BLaER1 (cell line): ENCODE measurements at regions not wholly inside any gene's neighbourhood (a gene's known extent, or its start where the extent isn't known, plus 50 kb on each side); places are given as distances from the start of the nearest gene placed in this dataset.

Experiments used
- H3K27ac ChIP-seq: shearing (Covaris generic); formaldehyde crosslinking; 2 replicates; pipeline ENCODE4 v1.8.1; 2022
- H3K27me3 ChIP-seq: shearing (Covaris generic); formaldehyde crosslinking; 2 replicates; pipeline ENCODE4 v1.8.1; 2022
- H3K36me3 ChIP-seq: shearing (Covaris generic); formaldehyde crosslinking; 2 replicates; pipeline ENCODE4 v1.8.1; 2022
- H3K4me1 ChIP-seq: shearing (Covaris generic); formaldehyde crosslinking; 2 replicates; pipeline ENCODE4 v1.8.1; 2022
- H3K4me2 ChIP-seq: shearing (Covaris generic); formaldehyde crosslinking; 2 replicates; pipeline ENCODE4 v1.8.1; 2022
- H3K4me3 ChIP-seq: shearing (Covaris generic); formaldehyde crosslinking; 2 replicates; pipeline ENCODE4 v1.8.1; 2022
- H3K9ac ChIP-seq: shearing (Covaris generic); formaldehyde crosslinking; 2 replicates; pipeline ENCODE4 v1.8.1; 2022
- H3K9me3 ChIP-seq: shearing (Covaris generic); formaldehyde crosslinking; 2 replicates; pipeline ENCODE4 v1.8.1; 2022
- H4K20me1 ChIP-seq: shearing (Covaris generic); formaldehyde crosslinking; 2 replicates; pipeline ENCODE4 v1.8.1; 2022
- Cebpa-rat ChIP-seq: shearing (Covaris generic); IDR thresholded peaks from 2 replicates; pipeline ENCODE4 v1.8.1; 2022

DNA sequence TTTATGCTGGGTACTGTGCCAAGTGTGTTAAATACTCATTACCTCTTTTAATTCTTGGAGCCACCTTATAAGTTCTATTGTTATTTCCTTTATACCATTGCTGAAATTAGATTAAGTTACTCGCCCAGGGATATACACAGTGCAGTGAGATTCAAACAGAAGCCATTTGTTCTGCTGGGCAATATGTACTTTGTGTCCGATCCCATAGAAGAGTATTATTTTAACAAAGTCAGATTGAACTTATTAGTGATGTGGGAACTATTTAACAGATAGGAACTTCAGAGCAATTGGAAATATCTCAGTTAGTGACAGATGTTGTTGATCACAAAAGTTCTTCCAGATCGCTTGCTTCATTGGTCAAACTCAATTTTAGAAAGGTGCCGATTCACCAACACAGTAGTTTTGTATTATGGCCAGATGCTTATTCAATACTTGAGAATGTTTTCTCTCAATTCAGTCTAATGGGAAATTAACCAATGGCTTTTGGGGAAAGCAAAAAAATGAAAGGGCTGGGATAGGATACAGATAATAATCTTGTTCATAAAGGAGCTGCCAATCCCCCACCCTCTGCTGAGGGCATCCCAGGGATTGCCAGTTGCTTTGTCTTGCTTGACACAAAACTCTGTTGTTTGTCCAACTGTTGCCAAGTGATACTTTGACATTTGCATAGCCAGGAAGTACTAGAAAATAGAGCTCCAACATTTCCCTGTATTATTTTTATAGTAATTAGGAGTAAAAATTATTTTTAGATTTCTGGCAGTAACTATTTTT lies 94.8 kb upstream of the SEMA6A start:
- H3K4me1 ChIP-seq = peaks cover 9% of the 10 kb centered on the region; the same call in 1 of the 2 replicates
- no peaks in the 10 kb centered on the region for H3K36me3 ChIP-seq
- H3K9ac ChIP-seq = no peak overlapping the region
- no peak overlapping the region for H3K27ac ChIP-seq
- H3K9me3 ChIP-seq = no peaks in the 10 kb centered on the region
- H4K20me1 ChIP-seq = no peaks in the 10 kb centered on the region
- H3K27me3 ChIP-seq = no peaks in the 10 kb centered on the region
- H3K4me2 ChIP-seq = peak overlapping the region; percentile 20; the same call in 1 of the 2 replicates
- no peak for TF ChIP-seq Cebpa-rat
- H3K4me3 ChIP-seq = no peak overlapping the region

GRCh38 chr5:116668390-116668789 lies 93.8 kb upstream of the SEMA6A start:
- TF ChIP-seq Cebpa-rat = no peak
- no peaks in the 10 kb centered on the region for H3K27me3 ChIP-seq
- no peak overlapping the region for H3K4me3 ChIP-seq
- H3K9ac ChIP-seq = no peak overlapping the region
- H4K20me1 ChIP-seq = no peaks in the 10 kb centered on the region
- H3K4me1 ChIP-seq = peaks cover 9% of the 10 kb centered on the region; the same call in 1 of the 2 replicates
- no peak overlapping the region for H3K27ac ChIP-seq
- H3K9me3 ChIP-seq = no peaks in the 10 kb centered on the region
- H3K36me3 ChIP-seq = no peaks in the 10 kb centered on the region
- no peak overlapping the region for H3K4me2 ChIP-seq

- H3K27ac ChIP-seq = no peak overlapping the region
- H4K20me1 ChIP-seq = no peaks in the 10 kb centered on the region
- no peaks in the 10 kb centered on the region for H3K36me3 ChIP-seq
- H3K9me3 ChIP-seq = peaks cover 8% of the 10 kb centered on the region
- H3K4me1 ChIP-seq = peaks cover 9% of the 10 kb centered on the region; the same call in 1 of the 2 replicates
- no peak overlapping the region for H3K9ac ChIP-seq
- TF ChIP-seq Cebpa-rat = no peak
- H3K4me2 ChIP-seq = no peak overlapping the region
- no peak overlapping the region for H3K4me3 ChIP-seq
- no peaks in the 10 kb centered on the region for H3K27me3 ChIP-seq
Measured at GRCh38 chr5:116666901-116667300, 92.3 kb upstream of the SEMA6A start.

- Histone ChIP-seq H3K27me3 (no peaks in the 10 kb centered on the region), H4K20me1 (no peaks in the 10 kb centered on the region), H3K4me2 (no peak overlapping the region), H3K36me3 (no peaks in the 10 kb centered on the region), H3K9me3 (peaks cover 27% of the 10 kb centered on the region), H3K9ac (no peak overlapping the region), H3K4me3 (no peak overlapping the region), H3K27ac (no peak overlapping the region), H3K4me1 (peaks cover 5% of the 10 kb centered on the region; the same call in 1 of the 2 replicates)
- TF ChIP-seq Cebpa-rat = no peak
Measured at GRCh38 chr5:116664988-116665387, 90.4 kb upstream of the SEMA6A start.

- Histone ChIP-seq H3K9ac (no peak overlapping the region), H4K20me1 (no peaks in the 10 kb centered on the region), H3K4me1 (0 out of 2 replicates have a peak, but pooled peaks cover 9% of the 10 kb centered on the region), H3K4me3 (no peak overlapping the region), H3K27me3 (no peaks in the 10 kb centered on the region), H3K36me3 (no peaks in the 10 kb centered on the region), H3K4me2 (no peak overlapping the region), H3K9me3 (peaks cover 31% of the 10 kb centered on the region), H3K27ac (no peak overlapping the region)
- no peak for TF ChIP-seq Cebpa-rat
Measured at GRCh38 chr5:116663081-116663480, 88.5 kb upstream of the SEMA6A start.

- no peak overlapping the region for H3K4me2 ChIP-seq
- 0 out of 2 replicates have a peak, but pooled peaks cover 9% of the 10 kb centered on the region for H3K4me1 ChIP-seq
- no peaks in the 10 kb centered on the region for H4K20me1 ChIP-seq
- H3K9me3 ChIP-seq = peaks cover 31% of the 10 kb centered on the region
- no peaks in the 10 kb centered on the region for H3K36me3 ChIP-seq
- TF ChIP-seq Cebpa-rat = no peak
- H3K27me3 ChIP-seq = no peaks in the 10 kb centered on the region
- H3K27ac ChIP-seq = no peak overlapping the region
- H3K9ac ChIP-seq = no peak overlapping the region
- H3K4me3 ChIP-seq = no peak overlapping the region
Measured at GRCh38 chr5:116661419-116661818, 86.8 kb upstream of the SEMA6A start.

- H3K9ac ChIP-seq = no peak overlapping the region
- no peaks in the 10 kb centered on the region for H3K27me3 ChIP-seq
- H3K4me1 ChIP-seq = 0 out of 2 replicates have a peak, but pooled peaks cover 9% of the 10 kb centered on the region
- no peak overlapping the region for H3K4me3 ChIP-seq
- no peak overlapping the region for H3K27ac ChIP-seq
- H3K4me2 ChIP-seq = no peak overlapping the region
- peaks cover 31% of the 10 kb centered on the region for H3K9me3 ChIP-seq
- no peaks in the 10 kb centered on the region for H3K36me3 ChIP-seq
- TF ChIP-seq Cebpa-rat = no peak
- H4K20me1 ChIP-seq = no peaks in the 10 kb centered on the region
Measured at GRCh38 chr5:116660929-116661328, 86.3 kb upstream of the SEMA6A start.

DNA sequence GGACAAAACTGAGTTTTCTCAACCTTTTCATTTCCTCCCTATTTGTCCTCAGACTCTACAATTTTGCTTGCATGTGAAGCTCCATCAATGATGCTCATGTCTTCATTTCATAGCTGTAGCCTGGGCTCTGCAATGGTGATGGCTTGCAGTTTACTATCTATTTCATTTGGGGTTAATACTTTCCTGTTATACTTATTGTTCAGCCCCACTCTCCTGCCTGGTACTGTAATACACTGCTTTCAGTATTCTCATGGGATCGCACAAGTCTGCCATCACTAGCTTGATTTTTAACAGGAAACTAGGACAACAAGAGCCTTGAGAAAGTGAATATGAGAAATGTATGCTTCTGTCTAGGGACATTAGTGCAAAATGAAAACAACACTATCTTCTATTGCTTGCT lies 84.2 kb upstream of the SEMA6A start:
- Histone ChIP-seq H3K4me1 (0 out of 2 replicates have a peak, but pooled peaks cover 9% of the 10 kb centered on the region), H3K9me3 (peaks cover 31% of the 10 kb centered on the region), H3K27me3 (no peaks in the 10 kb centered on the region), H3K4me2 (no peak overlapping the region), H4K20me1 (no peaks in the 10 kb centered on the region), H3K4me3 (no peak overlapping the region), H3K27ac (no peak overlapping the region), H3K36me3 (no peaks in the 10 kb centered on the region), H3K9ac (no peak overlapping the region)
- no peak for TF ChIP-seq Cebpa-rat

- H3K9me3 ChIP-seq = peaks cover 31% of the 10 kb centered on the region
- no peaks in the 10 kb centered on the region for H3K36me3 ChIP-seq
- H3K27ac ChIP-seq = no peak overlapping the region
- H3K4me3 ChIP-seq = no peak overlapping the region
- H3K9ac ChIP-seq = no peak overlapping the region
- no peaks in the 10 kb centered on the region; the same call in 1 of the 2 replicates for H3K27me3 ChIP-seq
- H3K4me2 ChIP-seq = no peak overlapping the region
- H4K20me1 ChIP-seq = no peaks in the 10 kb centered on the region
- no peak for TF ChIP-seq Cebpa-rat
- 0 out of 2 replicates have a peak, but pooled peaks cover 9% of the 10 kb centered on the region for H3K4me1 ChIP-seq
Measured at GRCh38 chr5:116658141-116658540, 83.5 kb upstream of the SEMA6A start.

GRCh38 chr5:116655431-116655830 lies 80.8 kb upstream of the SEMA6A start:
- H3K27ac ChIP-seq = no peak overlapping the region
- no peak for TF ChIP-seq Cebpa-rat
- H3K4me1 ChIP-seq = 0 out of 2 replicates have a peak, but pooled peaks cover 9% of the 10 kb centered on the region
- H3K36me3 ChIP-seq = no peaks in the 10 kb centered on the region
- no peaks in the 10 kb centered on the region for H4K20me1 ChIP-seq
- no peak overlapping the region for H3K4me2 ChIP-seq
- no peak overlapping the region for H3K4me3 ChIP-seq
- peaks cover 10% of the 10 kb centered on the region for H3K27me3 ChIP-seq
- peaks cover 8% of the 10 kb centered on the region for H3K9me3 ChIP-seq
- no peak overlapping the region for H3K9ac ChIP-seq
